NCI-H2171 treated with DMSO at 0.1 percent for 48 hours (cell line): ENCODE measurements at regions not wholly inside any gene's neighbourhood (a gene's known extent, or its start where the extent isn't known, plus 50 kb on each side); places are given as distances from the start of the nearest gene placed in this dataset.
A peak's percentile ranks its signal among the peaks of the same experiment; 100 is the strongest.
"Not testable (repeated sequence)": the region's sequence is repeated elsewhere in the genome, so short reads cannot be mapped to it uniquely, and the experiment has no call there.

Experiments
- DNase-seq: peaks from one replicate; lab custom pipeline; 2025; lab: John Stamatoyannopoulos, UW

DNA sequence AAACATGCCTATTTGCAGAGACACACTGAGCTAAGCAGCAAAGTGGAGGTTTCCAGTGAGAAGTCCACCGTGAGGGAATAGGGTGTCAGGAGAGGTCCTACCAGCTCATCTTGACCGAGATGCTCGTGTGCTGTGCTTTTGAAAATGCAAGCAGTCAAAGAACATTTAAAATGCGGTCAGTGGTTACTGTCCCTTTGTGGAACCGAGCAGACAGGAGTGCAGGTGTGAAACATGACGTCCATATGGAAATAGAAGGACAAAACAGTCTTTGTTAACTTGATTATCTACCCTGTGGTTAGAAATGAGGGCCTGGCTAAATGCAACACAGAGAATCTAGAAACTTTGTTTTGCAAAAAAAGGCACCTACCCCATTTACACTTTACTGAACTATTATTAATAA, 473.3 kb downstream of the SPATA31A6 start:
- DNase-seq, result not testable (repeated sequence)

DNA sequence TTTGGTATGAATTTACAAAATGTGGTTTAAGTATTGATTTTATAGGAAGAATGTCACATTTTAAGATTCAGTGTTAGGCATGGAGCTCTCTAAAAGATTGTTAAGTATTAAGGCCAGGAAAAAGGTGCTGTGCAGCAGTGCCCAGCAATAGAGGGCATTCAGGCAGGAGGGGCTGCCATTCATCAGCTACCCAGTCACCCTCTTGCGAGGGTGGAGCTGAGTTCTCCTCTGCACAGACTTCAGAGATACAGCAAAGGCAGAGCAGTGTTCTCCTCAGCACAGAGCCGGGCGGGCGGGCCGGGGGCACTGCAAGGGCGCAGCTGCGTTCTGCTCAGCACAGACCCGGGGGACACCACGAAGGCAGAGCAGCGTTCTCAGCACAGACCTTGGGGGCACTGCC, 474.0 kb downstream of the SPATA31A6 start:
- DNase-seq, result not testable (repeated sequence)

DNA sequence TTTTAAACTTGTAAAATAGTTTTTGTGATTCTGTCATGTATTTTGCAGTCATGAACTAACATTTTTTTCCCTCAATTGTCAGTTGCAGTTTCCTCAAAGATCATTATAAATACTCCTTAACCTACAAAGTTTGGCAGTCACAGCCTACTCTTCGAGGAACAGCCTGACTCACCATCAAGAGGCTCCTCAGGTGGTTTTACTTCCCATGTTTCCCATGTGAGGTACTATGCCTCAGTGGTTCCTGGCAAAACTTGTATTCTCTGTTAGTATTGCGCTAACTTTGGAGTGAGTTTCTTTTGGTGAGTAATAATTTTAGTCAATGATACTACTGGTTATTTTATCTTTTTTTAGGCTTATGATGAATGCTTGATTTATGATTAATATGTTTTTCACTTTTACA, 513.7 kb downstream of the SPATA31A6 start:
- not testable (repeated sequence) for DNase-seq

DNA sequence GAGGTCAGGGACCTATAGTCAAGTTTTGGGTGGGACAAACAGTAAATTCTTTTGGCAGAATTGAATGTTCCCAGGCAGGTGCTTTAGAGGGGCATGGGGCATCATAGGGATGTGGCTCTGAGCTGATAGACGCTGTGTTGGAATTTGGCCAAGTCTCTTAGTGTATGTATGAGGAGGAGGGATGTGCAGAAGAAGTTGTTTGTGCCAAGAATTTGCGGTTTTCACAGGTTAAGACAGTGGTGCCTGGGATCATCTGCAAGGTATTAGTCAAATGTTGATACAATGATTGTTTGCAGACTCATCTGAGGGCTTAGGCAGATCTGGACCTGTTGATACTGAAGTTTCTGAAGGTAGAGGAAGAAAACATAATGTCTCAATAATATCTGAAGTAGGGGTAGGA, 519.4 kb downstream of the SPATA31A6 start:
- DNase-seq, result not testable (repeated sequence)

DNA sequence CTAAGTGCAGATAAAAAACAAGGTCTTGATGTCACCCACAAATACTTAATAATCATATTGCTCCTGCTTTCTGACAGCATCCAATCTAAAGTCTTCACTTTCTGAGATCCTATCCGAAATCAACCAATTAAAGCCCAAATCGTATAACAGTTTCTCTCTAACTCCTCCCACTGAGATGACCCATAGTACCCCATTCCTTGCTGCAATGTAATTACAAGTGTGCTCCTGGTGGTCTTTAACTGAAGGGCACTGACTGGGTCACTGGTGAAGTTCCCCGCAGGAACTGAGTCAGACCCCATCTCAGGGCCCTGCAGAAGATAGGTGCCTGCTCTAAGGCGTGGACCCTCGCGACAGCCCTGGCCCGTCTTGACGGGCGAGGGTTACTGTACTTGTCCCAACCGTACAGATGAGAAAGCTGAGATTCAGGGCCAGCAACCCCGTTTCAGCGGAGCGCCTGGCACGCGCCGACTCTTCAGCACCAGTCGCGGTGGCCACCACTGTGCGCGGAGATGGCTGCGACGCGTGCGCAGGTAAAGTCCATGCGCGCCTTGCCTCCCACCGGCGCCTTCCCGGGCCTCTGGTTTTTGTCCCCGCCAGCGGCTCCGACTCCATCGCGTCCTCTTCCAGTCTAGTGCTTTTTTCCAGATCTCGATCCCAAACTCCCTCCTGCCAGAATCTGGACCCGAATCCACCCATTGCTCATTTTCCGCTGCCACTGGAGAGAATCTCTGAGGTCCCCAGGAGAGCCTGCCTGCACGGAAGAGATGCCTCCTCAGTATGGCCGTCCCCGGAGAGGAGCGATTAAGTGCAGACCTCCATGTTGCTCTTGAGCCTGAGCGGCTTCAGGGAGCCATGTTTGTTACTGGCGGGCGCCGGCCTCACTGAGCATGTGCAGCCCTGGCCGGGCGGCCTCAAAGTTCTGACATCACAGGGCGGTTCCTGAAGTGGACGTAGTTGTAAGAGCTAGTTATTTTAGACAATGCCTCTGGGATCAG, 541.7 kb downstream of the SPATA31A6 start:
- not testable (repeated sequence) for DNase-seq

DNA sequence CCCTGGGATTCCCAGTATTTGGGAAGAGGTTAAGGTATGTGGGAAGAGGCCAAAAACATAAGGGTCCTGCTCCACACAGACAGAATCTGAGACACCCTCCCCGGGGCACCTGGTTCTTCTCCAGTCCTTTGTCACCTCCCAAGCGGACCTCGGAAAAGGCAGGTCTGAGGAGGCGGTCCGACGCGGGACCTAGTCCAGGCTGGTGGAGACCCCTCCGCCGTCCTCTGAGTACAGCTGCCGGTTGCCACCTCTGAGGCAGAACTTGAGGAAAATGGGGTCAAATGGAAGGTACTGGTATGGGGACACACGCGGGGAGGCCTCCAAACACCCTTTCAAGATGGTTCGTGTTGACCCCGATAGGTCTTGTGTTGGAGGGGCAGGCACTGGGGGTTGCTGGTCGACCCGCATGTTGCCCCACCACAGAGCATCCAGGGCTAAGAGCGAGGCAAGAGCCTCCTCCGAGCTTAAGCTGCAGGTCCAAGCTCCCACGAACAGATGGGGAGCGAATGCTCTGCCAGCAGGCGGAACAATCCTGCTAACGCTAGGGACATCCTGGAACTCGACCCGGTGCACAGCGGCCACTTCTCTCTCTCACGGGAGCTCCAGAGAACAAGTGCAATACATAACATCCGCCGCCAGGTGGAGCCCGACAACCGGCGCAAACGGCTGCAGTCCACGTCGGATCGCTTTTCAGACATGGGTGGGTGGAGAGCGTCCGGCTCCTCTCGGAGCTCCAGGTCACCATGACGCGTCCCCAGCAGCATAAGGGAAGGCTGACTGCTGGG, 559.8 kb downstream of the SPATA31A6 start:
- DNase-seq, result peak; percentile 60

DNA sequence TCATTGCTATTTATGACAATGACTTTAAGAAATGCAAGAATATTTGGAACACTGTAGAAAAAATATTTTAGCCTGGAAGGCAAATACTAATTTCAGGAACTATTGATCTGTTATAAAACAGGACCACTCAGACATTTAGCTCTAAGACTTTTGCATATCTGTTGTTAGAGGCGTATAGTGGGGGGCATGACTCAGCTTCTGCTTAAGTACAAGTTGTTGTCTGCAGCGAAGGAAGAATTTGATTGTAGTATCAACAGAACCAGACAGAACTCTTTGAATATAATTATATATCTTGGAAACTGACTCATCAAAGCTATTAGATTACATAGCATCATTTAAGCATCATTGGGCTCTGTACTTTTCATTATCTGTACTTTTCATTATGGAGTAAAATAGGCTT, 573.8 kb downstream of the SPATA31A6 start:
- DNase-seq, result not testable (repeated sequence)

DNA sequence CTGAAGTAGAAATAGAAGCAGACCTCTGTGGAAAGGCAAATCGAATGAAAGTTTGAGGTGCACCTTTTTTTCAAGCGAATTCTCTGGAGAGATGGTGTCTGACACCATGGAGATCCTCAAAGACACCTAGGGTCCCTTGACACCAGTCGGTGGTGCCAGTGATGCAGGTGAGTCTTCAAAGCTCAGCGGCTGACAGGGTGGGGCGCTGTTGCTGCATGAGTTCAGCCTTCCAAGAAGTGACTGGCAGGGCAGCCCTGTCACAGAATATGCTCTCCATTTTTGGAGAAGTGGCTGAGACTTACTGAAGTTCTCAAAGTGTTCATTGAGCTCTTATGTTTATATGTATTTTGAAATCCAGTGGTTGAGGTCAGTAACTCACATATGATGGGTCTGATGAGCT, 575.9 kb downstream of the SPATA31A6 start:
- not testable (repeated sequence) for DNase-seq

DNA sequence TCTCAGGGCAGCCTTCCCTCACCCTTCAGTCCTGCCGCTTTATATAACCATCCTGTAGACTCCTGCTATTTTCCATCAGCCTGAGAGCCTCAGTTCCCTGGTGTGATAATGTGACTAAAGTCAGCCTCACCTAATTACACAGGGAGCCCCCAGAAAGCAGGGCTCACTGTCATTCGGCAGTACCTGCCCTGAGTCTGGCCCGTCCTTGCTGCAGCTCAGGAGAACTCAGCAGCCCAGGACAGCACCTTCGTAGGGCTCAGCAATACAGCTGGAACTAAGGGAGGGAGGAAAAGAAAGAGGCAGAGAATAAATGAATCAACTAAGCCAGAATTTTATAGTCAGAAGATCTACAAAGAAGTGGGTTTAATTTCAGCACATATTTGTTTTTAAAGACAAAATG, 598.7 kb downstream of the SPATA31A6 start:
- DNase-seq, result not testable (repeated sequence)

DNA sequence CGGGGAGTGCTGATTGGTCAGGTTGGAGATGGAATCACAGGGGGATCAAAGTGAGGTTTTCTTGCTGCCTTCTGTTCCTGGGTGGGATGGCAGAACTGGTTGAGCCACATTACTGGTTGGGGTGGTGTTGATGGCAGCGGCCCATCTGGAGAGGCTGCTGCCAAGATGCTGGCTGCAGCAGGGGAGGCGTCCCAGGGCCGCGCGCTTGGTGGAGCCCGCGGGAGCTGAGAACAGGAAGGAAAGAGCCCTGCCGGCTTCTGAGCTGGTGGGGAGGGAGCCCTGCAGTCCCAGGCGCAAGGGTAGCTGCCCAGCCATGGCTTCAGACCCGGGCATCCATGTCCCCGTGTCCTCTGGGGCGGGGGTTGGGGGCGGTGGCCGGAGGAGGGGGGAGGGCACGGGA, 609.3 kb downstream of the SPATA31A6 start:
- not testable (repeated sequence) for DNase-seq

DNA sequence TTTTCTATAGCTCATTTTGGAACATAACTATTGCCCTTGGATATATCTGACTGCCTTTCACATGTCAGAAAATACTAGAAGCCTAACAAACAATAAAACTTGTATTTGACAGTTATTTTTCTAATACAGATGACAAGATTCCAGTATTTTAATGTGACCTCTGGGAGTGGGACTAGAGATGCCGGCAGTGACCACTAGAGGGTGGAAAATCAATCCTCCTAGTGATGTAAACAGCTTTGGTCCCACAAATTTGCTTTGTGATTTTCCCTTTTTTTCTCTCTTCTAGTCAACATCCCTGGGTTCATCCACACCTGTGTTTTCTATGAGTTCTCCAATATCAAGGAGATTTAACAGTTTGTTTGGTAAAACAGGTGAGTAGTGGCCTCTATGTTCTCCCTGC, 615.1 kb downstream of the SPATA31A6 start:
- not testable (repeated sequence) for DNase-seq

DNA sequence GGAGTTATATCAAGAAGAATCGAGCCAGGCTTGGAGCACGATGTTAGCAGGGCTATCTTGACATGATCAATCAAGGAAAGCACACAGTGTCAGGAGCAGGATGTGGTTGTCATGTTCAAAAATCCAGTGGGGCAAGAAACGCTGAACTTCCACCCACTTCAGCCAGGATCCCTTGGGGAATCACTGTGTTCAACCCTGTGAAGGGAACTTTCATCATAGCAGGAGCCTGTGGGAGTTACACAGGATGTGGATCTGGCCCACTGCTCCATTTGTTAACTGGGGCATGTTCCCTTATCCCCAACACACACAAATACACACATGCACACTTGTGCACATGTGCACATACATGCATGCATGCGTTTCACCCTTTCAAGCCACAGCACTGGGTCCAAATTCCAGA, 619.3 kb downstream of the SPATA31A6 start:
- DNase-seq, result not testable (repeated sequence)

DNA sequence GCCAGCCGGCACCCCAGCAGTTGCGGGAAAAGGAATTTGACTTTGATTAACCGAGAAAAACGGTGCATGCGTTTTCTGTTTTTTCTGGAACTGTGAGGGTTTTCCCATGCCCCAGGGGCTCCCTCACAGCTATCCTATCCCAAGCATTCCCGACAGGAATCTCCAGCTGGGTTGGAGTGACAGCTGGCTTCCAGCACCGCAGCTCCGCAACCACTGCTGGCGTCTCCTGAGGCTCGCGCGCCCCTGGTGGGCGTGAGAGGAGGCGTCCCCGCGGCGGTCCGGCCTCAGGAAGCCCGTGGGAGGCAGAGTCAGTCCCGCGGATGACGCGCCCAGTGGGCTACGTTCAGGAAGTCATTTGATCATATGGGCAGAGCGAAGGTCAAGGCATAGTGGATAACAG, 623.2 kb downstream of the SPATA31A6 start:
- not testable (repeated sequence) for DNase-seq

DNA sequence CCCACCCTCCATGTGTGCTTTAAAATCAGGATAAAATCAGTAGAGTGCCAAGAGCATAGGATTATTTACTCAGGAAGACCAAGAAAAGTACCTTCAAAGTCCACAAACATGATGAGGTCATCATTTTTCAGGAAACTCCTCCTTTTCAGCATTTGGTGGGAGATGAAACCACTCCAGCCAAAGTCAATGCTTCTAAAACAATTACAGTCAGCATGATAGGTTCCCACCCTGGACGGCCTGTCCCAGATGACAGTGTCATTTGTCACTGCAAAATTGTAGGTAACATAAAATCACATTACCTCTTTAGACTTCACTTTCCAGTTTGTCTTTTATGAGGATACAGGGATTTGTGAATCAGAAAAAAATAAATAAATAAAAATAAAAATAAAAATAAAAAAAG, 638.0 kb downstream of the SPATA31A6 start:
- not testable (repeated sequence) for DNase-seq

DNA sequence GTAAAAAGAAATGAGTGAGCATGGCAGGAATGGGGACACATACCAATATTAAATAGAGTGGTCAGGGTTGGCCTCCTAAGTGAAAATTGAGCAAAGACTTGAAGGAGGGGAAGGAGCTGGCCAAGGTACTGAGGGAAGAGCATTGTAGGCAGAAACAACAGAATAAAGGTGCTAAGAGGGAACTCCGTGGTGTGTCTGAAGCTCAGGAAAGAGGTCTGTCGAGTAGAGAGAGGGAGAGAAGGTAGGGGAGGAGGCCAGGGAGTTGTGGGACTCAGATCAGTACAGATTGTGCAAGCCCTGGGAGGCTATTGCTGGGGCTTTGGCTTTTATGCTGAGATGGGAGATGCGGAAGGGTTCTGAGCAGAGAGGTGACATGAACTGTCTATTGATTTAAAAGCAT, 664.7 kb downstream of the SPATA31A6 start:
- DNase-seq, result not testable (repeated sequence)

DNA sequence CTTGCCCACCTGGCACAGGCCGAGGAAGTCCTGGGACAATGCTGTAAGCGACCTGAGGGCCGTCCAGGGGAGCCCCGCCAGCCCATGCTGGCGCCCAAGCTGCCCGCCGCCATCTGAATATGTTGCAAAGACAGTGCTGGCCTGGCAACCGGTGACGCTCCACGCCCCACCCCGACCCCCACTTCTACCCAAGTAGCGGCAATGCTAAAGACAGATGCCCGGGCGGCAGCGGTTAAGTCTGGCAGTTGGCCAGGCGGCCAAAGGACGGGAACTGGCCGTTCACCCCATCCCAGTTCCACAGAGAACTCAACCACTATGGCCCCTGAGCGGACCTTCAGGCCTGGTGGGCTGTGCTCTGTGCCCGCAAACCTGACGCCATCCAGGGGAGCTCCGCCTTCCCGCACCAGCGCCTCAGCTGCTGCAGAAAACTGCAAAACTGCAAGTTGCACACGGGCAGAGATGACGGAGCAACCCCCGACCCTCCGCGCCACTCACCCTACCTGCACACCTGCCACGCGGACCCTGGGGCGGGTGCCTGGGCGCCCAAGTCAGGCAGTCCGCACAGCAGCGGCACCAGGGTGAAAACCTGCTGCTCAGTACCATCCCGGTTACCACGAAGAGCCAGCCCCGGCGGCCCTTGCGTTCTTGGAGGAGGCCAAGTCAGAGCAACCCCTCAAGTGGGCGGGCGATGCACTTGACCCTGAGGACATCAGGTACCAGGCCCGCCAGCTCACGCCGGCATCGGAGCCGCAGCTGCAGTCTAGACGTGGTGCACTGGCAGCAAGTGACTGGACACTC, 667.6 kb downstream of the SPATA31A6 start:
- DNase-seq, result not testable (repeated sequence)

DNA sequence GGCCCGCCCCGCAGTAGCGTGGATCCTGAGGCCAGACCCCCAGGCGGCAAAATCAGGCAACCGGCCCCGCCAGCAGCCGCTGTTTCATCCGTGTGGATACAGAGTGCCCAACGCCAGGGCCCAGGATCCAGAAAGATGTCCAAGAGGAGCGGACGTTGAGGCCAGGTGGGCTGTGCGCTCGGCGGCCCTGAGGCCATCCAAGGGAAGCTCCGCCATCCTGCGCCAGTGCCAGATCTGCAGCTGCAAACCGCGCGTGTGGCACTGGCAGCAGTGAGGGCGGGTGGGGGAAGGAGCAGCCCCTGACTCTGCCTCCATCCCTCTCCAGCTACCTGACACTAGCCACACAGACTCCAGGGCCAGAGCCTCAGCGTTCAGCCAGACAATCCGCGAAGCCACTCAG, 668.2 kb downstream of the SPATA31A6 start:
- not testable (repeated sequence) for DNase-seq

DNA sequence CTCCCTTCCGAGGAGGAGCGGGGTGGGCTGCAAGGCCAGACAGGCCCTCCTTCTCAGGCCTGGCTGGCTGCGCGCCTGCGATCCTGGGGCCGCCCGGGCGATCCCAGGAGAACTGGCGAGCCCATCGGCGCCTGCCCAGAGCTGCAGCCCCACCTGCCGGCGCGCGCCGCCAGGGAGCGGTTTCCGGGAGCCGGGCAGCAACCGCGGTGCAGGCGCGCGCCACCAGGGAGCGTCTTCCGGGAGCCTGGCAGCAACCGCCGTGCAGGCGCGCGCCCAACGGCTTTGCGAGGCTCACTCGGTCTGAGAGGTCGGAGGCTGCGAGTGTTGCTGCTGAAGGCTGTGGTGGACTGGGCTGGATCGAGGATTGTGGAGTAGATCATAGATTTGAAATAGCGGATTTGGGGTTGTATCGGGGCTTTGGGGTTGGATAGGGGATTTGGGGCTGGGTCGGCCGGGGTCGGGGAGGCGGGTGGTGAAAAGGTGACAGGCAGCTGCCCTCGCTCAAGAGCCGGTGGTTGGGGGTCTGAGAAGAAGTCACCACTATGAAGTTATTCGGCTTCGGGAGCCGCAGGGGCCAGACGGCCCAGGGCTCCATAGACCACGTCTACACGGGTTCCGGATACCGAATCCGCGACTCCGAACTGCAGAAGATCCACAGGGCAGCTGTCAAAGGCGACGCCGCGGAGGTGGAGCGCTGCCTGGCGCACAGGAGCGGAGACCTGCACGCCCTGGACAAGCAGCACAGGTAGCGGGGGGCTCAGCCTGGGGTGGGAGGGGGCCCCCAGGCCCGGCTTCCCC, 668.9 kb downstream of the SPATA31A6 start:
- not testable (repeated sequence) for DNase-seq

DNA sequence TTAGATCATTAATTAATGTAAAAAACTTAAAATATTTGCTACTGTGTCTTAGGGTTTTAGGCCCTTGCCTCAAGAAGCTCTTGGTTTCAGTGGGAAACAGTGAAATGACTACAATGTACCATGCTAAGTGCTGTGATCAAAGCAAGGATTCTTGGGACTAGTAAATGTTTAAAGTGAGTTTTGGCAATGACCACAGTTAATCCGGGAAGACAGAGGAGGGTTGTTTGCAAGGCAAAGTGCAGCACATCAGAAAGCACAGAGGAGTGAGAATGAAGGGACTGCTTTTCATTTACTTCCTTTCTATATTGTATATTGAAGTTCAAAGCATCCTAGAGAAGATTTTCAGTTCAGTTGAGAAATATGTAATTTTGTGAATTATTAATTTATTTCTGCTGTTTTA, 676.7 kb downstream of the SPATA31A6 start:
- DNase-seq, result not testable (repeated sequence)

DNA sequence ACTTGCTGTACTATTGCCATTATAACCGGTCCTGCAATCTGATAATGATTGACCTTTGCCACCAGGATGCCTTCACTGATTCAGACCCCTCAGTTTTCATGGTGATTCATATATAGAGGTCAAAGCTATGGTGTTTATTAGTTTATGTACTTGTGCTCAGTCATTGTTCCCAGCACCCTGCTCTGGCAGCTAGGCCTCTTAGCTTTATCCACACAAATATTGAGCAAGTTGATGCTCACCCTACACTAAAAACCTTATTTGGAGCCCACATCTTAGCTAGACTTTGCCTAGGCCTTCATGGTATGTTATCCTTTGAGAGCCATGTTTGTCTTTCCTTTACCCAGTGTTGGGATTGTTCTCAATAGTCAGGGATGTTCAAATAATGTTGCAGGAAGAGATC, 679.0 kb downstream of the SPATA31A6 start:
- not testable (repeated sequence) for DNase-seq
